Common myeloid progenitor, CD34-positive (primary cell): ENCODE measurements at regions not wholly inside any gene's neighbourhood (a gene's known extent, or its start where the extent isn't known, plus 50 kb on each side); places are given as distances from the start of the nearest gene placed in this dataset.

Source experiments
- CTCF ChIA-PET: fragments of 350-600 bp; sonication (Branson Sonifier 250); formaldehyde crosslinking; loops from one replicate; lab custom pipeline; 2021; ENCODE audit warnings: antibody characterized with exemption; lab: Charles Lee
- POLR2A ChIA-PET: fragments of 350-600 bp; sonication (Branson Sonifier 250); formaldehyde crosslinking; loops from one replicate; lab custom pipeline; 2021; ENCODE audit warnings: antibody characterized with exemption; lab: Charles Lee
- DNase-seq, 3 donors: peaks; one replicate each; pipeline versions ENCODE4 v3.0.0 to v3.0.0-alpha.2; 2013
- H3K27ac ChIP-seq, 2 experiments: 1 replicate in 1 of 2; 2 replicates in 1 of 2; pipeline ENCODE4 v1.7.0; 2013; ENCODE audit warnings: inconsistent platforms in 2 of 2, low read length in 2 of 2, mild to moderate bottlenecking in 2 of 2, low read depth in 1 of 2, moderate library complexity in 1 of 2; ENCODE audit not compliant: severe bottlenecking in 2 of 2, insufficient read depth in 1 of 2, poor library complexity in 1 of 2
- H3K27me3 ChIP-seq, 5 experiments: replicated peaks in 2 of 5; 1 replicate in 3 of 5; 2 replicates in 2 of 5; pipeline versions ENCODE4 v1.6.1 to v1.7.0; 2013; ENCODE audit warnings: low read length in 4 of 5, mild to moderate bottlenecking in 2 of 5, moderate library complexity in 2 of 5, inconsistent platforms in 1 of 5; ENCODE audit not compliant: insufficient read depth in 5 of 5, control insufficient read depth in 4 of 5
- H3K36me3 ChIP-seq, 4 experiments: 1 replicate in 2 of 4; 2 replicates in 2 of 4; pipeline versions ENCODE4 v1.6.1 to v1.7.0; 2013; ENCODE audit warnings: low read length in 3 of 4, control low read depth in 1 of 4, mild to moderate bottlenecking in 1 of 4; ENCODE audit not compliant: control insufficient read depth in 4 of 4, insufficient read depth in 4 of 4
- H3K4me1 ChIP-seq, 4 experiments: 1 replicate in 3 of 4; 2 replicates in 1 of 4; pipeline versions ENCODE4 v1.6.1 to v1.7.1; 2013; ENCODE audit warnings: low read length in 3 of 4, mild to moderate bottlenecking in 3 of 4, control low read depth in 1 of 4, inconsistent platforms in 1 of 4, moderate library complexity in 1 of 4; ENCODE audit not compliant: control insufficient read depth in 4 of 4, insufficient read depth in 4 of 4; ENCODE audit errors: control extremely low read depth in 1 of 4
- H3K4me3 ChIP-seq, 7 experiments: 1 replicate in 4 of 7; 2 replicates in 3 of 7; pipeline versions ENCODE4 v1.5.1 to v1.7.0; 2013; ENCODE audit warnings: mild to moderate bottlenecking in 7 of 7, low read length in 6 of 7, moderate library complexity in 6 of 7, inconsistent platforms in 2 of 7, low read depth in 2 of 7, control low read depth in 1 of 7; ENCODE audit not compliant: insufficient read depth in 4 of 7, control insufficient read depth in 1 of 7; ENCODE audit errors: extremely low read depth in 1 of 7
- H3K9me3 ChIP-seq, 5 experiments: 1 replicate in 4 of 5; 2 replicates in 1 of 5; pipeline versions ENCODE4 v1.6.1 to v1.7.1; 2013; ENCODE audit warnings: low read length in 4 of 5, mild to moderate bottlenecking in 2 of 5, inconsistent platforms in 1 of 5, low read depth in 1 of 5, moderate library complexity in 1 of 5; ENCODE audit not compliant: control insufficient read depth in 4 of 5, insufficient read depth in 2 of 5; ENCODE audit errors: control extremely low read depth in 1 of 5
- WGBS: methylation state at CpG from one replicate; pipeline ENCODE4 v1.1.5; 2013; ENCODE audit not compliant: insufficient coverage; 5-methylcytosine and 5-hydroxymethylcytosine counted together

DNA sequence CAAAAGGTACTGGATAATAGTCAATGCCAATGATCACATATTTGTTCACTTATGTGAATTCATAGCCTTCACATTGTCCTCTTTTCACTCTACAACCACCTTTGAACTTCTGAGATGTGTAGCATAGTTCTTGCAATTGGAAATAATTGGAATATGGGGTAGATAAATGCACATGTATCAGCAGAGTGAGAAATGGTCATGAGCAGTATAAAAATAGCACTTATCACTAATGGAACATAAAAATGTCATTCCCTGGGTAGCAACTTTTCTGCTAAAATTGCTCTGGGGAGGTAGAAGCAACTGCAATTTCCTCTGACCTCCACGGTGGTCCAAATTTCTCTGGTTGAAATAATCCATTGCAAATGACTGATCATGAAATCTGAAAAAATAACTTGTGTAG is 1785.7 kb upstream of the FLRT2 start:
- no peak overlapping the region for H3K4me3 ChIP-seq
- no peak overlapping the region for H3K27ac ChIP-seq
- H3K4me1 ChIP-seq, result no peaks in the 10 kb centered on the region
- DNase-seq, result no peak
- ChIA-PET CTCF (no interaction called here), POLR2A (no interaction called here)
- H3K9me3 ChIP-seq, result no peaks in the 10 kb centered on the region
- H3K36me3 ChIP-seq, result no peaks in the 10 kb centered on the region
- WGBS, result no CpG with 5 or more reads among the region's 1 CpG
- H3K27me3 ChIP-seq, result no peaks in the 10 kb centered on the region

GRCh38 chr14:83744891-83745290 is 1785.1 kb upstream of the FLRT2 start:
- 100% methylated on average over 1 of the region's 2 CpGs for WGBS
- POLR2A ChIA-PET, result no interaction called here
- no peaks in the 10 kb centered on the region for H3K27me3 ChIP-seq
- peaks cover 0 to 1% (median 0%) of the 10 kb centered on the region in 5 experiments for H3K9me3 ChIP-seq
- no peak for DNase-seq
- no peak overlapping the region for H3K4me3 ChIP-seq
- no peaks in the 10 kb centered on the region for H3K36me3 ChIP-seq
- CTCF ChIA-PET, result no interaction called here
- H3K4me1 ChIP-seq, result no peaks in the 10 kb centered on the region
- no peak overlapping the region for H3K27ac ChIP-seq

DNA sequence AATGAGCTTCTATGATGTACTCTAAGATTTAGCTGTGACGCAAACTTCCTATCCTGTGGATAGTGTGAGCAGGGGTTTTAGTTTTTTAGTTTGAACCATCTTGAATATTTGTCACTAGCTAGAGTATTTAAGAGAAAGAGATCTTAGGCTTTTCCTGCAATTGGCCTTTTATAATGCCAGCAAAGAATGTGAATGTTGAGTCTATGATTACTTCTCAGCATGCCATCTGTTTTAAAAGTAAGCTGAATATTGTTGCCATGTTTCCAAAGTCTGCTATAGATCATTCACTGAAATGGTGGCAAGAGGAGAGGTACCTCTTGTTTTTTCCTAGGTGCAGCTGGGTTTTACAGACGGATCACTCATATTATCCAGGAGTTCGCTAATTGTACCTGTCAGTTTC is 1783.6 kb upstream of the FLRT2 start:
- H3K27ac ChIP-seq, result no peak overlapping the region
- ChIA-PET POLR2A (no interaction called here), CTCF (no interaction called here)
- no peaks in the 10 kb centered on the region for H3K27me3 ChIP-seq
- no peaks in the 10 kb centered on the region for H3K36me3 ChIP-seq
- H3K4me3 ChIP-seq, result no peak overlapping the region
- WGBS, result 90% methylated on average over 2 of the region's 3 CpGs
- H3K9me3 ChIP-seq, result peaks cover 0 to 1% (median 0%) of the 10 kb centered on the region in 5 experiments
- DNase-seq, result no peak
- no peaks in the 10 kb centered on the region for H3K4me1 ChIP-seq

- H3K4me3 ChIP-seq, result no peak overlapping the region
- WGBS, result 82% methylated on average over 2 of the region's 3 CpGs
- H3K27me3 ChIP-seq, result no peaks in the 10 kb centered on the region
- ChIA-PET CTCF (no interaction called here), POLR2A (no interaction called here)
- no peaks in the 10 kb centered on the region for H3K9me3 ChIP-seq
- DNase-seq, result no peak
- H3K27ac ChIP-seq, result no peak overlapping the region
- H3K4me1 ChIP-seq, result no peaks in the 10 kb centered on the region
- H3K36me3 ChIP-seq, result no peaks in the 10 kb centered on the region
Observed at GRCh38 chr14:83757916-83758315, 1772.0 kb upstream of the FLRT2 start.

DNA sequence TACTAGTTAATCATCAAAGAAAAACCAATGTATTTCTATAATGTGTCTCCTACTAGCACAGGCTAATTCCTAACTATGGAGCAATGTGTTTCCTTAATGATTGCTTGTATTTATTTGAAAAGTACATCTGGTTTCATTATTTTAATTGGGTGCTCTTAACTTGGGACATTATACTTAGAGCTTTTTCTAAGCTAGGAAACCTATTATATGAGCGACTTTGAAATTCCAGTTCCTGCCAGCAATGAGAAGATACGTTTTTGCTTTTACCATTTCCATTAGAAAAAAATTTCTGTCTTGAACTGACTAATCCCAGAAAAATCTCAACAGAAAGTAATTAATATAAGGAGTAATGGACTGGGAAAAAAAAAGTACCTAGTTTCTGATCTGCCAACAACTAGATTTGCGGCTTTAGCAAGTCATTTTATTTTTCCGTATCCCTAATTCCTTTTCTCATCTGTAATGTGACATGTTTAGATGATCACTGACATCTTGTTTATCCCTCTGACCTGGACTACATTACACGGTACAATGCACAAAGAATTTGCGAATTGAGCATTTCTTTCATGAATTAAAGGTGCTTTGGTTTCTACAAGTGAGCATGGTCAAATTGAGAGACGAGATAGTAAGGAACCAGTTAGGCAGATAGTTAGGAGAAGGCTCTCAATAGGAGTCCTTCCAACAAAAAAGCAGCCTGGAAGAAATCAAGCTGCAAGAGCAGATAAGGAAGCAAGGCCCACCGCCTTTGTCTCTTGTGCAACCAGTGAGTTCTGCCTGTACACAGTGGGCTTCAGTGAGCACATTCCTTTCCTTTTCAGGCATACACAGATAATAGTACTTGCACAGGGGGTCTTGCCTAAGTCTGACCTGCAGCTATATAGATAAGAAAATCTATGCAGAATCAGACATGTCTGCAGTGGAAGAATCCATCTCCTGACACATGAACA is 1765.0 kb upstream of the FLRT2 start:
- Histone ChIP-seq H3K27me3 (no peaks in the 10 kb centered on the region), H3K27ac (no peak overlapping the region), H3K36me3 (no peaks in the 10 kb centered on the region), H3K9me3 (no peaks in the 10 kb centered on the region), H3K4me1 (no peaks in the 10 kb centered on the region), H3K4me3 (no peak overlapping the region)
- POLR2A ChIA-PET, result no interaction called here
- 87% methylated on average over 4 of the region's 8 CpGs for WGBS
- no peak for DNase-seq
- CTCF ChIA-PET, result no interaction called here

DNA sequence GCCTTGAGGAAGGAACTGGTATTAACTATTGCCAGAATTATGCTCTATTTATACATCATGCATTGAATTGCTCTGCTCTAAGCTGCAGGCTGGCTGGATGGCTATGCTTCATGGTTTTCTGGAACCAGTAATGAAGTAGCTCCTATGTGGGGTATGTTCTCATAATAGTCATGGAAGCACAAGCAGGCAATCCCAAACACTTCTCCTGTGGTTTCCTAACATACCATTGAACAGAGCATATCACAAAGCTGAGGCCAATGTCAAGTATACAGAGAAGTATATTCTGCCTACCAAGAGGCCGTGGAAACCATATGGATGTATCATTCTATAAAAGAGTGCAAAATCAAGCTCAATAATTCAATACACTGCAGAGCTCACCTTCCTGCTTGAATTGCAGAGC is 1752.4 kb upstream of the FLRT2 start:
- ChIA-PET CTCF (no interaction called here), POLR2A (no interaction called here)
- no peak for DNase-seq
- no peak overlapping the region for H3K4me3 ChIP-seq
- H3K27me3 ChIP-seq, result no peaks in the 10 kb centered on the region
- H3K27ac ChIP-seq, result no peak overlapping the region
- H3K9me3 ChIP-seq, result no peaks in the 10 kb centered on the region
- no peaks in the 10 kb centered on the region for H3K4me1 ChIP-seq
- WGBS, result no CpG with 5 or more reads among the region's 1 CpG
- H3K36me3 ChIP-seq, result no peaks in the 10 kb centered on the region

GRCh38 chr14:83779266-83779665 is 1750.7 kb upstream of the FLRT2 start:
- no peaks in the 10 kb centered on the region for H3K4me1 ChIP-seq
- H3K9me3 ChIP-seq, result no peaks in the 10 kb centered on the region
- no peaks in the 10 kb centered on the region for H3K36me3 ChIP-seq
- H3K27ac ChIP-seq, result no peak overlapping the region
- ChIA-PET POLR2A (no interaction called here), CTCF (no interaction called here)
- H3K4me3 ChIP-seq, result no peak overlapping the region
- H3K27me3 ChIP-seq, result no peaks in the 10 kb centered on the region
- WGBS, result 88% methylated on average over 1 of the region's 2 CpGs
- DNase-seq, result no peak
